ENCODE measurements at regions not wholly inside any gene's neighbourhood (a gene's known extent, or its start where the extent isn't known, plus 50 kb on each side); places are given as distances from the start of the nearest gene placed in this dataset.
"Not testable (repeated sequence)": the region's sequence is repeated elsewhere in the genome, so short reads cannot be mapped to it uniquely, and the experiment has no call there.

- Mint-ChIP-seq H3K9me3 (no peaks in the 10 kb centered on the region), H3K4me1 (no peaks in the 10 kb centered on the region), H3K27ac (no peak overlapping the region), H3K36me3 (ENCODE audit: low read depth) (no peaks in the 10 kb centered on the region), H3K4me3 (no peak overlapping the region), H3K27me3 (ENCODE audit: low read depth) (peaks cover 6% of the 10 kb centered on the region)
- TF ChIP-seq, protein P1, sequence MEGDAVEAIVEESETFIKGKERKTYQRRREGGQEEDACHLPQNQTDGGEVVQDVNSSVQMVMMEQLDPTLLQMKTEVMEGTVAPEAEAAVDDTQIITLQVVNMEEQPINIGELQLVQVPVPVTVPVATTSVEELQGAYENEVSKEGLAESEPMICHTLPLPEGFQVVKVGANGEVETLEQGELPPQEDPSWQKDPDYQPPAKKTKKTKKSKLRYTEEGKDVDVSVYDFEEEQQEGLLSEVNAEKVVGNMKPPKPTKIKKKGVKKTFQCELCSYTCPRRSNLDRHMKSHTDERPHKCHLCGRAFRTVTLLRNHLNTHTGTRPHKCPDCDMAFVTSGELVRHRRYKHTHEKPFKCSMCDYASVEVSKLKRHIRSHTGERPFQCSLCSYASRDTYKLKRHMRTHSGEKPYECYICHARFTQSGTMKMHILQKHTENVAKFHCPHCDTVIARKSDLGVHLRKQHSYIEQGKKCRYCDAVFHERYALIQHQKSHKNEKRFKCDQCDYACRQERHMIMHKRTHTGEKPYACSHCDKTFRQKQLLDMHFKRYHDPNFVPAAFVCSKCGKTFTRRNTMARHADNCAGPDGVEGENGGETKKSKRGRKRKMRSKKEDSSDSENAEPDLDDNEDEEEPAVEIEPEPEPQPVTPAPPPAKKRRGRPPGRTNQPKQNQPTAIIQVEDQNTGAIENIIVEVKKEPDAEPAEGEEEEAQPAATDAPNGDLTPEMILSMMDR (IDR thresholded peaks at IDR 0.05; ENCODE audit: unreplicated experiment in 3 of 3) = no peak
Measured at GRCh38 chr2:7691961-7692656, 774.9 kb downstream of the RNF144A start.

- peaks cover 6% of the 10 kb centered on the region for H3K27me3 Mint-ChIP-seq (ENCODE audit: low read depth)
- H3K9me3 Mint-ChIP-seq = no peaks in the 10 kb centered on the region
- H3K27ac Mint-ChIP-seq = no peak overlapping the region
- no peak overlapping the region for H3K4me3 Mint-ChIP-seq
- H3K4me1 Mint-ChIP-seq = no peaks in the 10 kb centered on the region
- no peaks in the 10 kb centered on the region for H3K36me3 Mint-ChIP-seq (ENCODE audit: low read depth)
- TF ChIP-seq, protein P1 (IDR thresholded peaks at IDR 0.05; ENCODE audit: unreplicated experiment in 3 of 3) = no peak
Measured at GRCh38 chr2:7692657-7693161, 775.5 kb downstream of the RNF144A start.

DNA sequence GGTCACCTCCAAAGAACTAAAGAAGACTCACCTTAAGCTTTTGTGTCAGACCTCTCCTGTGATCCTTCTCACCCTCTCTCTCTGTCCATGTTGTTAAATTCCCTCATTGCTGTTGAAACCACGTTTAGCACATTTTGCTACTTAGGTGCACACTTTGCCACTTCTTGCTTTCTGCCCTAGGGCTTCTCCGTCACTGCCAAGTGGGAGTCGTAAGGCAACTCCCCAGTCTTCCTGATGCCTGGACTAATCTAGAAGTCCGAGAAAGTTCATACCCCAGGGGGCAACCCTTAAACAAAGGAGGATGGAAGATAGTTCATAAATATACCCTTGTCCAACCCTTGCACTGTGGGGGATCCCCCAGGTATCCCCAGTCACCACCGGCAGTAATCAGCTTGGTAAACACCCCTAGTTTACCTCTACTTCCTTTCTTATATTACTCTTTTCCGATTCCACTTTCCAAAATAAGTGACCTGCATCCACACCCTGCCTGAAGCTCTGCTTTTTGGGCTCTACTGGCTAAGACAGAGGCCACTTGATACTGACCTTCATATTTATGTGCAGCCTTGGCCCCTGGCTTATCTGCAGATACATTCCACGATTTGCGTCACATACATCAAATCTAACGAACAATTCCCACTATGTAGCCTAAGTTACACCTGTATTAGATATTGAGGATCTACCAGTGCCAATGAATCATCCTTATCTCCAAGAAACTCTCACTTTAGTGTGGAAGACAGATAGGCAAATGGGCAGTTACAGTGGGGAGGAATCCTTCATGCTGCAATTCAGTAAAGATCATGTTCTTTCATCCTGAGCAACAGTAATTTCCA, 776.2 kb downstream of the RNF144A start:
- Mint-ChIP-seq H3K4me3 (no peak overlapping the region), H3K4me1 (no peaks in the 10 kb centered on the region), H3K36me3 (ENCODE audit: low read depth) (no peaks in the 10 kb centered on the region), H3K27me3 (ENCODE audit: low read depth) (peaks cover 6% of the 10 kb centered on the region), H3K9me3 (no peaks in the 10 kb centered on the region), H3K27ac (no peak overlapping the region)
- TF ChIP-seq, protein P1 (IDR thresholded peaks at IDR 0.05; ENCODE audit: unreplicated experiment in 3 of 3) = no peak

- H3K27ac Mint-ChIP-seq = no peak overlapping the region
- no peaks in the 10 kb centered on the region for H3K4me1 Mint-ChIP-seq
- no peaks in the 10 kb centered on the region for H3K36me3 Mint-ChIP-seq (ENCODE audit: low read depth)
- H3K4me3 Mint-ChIP-seq = no peak overlapping the region
- peaks cover 6% of the 10 kb centered on the region for H3K27me3 Mint-ChIP-seq (ENCODE audit: low read depth)
- TF ChIP-seq, protein P1 (IDR thresholded peaks at IDR 0.05; ENCODE audit: unreplicated experiment in 3 of 3) = no peak
- H3K9me3 Mint-ChIP-seq = no peaks in the 10 kb centered on the region
Measured at GRCh38 chr2:7694076-7694985, 777.1 kb downstream of the RNF144A start.

DNA sequence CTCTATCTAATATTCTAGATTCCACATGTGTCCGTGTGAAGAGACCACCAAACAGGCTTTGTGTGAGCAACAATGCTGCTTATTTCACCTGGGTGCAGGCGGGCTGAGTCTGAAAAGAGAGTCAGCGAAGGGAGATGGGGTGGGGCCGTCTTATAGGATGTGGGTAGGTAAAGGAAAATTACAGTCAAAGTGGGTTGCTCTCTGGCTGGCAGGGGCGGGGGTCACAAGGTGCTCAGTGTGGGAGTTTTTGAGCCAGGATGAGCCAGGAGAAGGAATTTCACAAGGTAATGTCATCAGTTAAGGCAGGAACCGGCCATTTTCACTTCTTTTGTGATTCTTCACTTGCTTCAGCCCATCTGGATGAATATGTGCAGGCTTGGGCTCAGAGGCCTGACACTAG, 779.3 kb downstream of the RNF144A start:
- H3K9me3 Mint-ChIP-seq; H3K4me1 Mint-ChIP-seq; H3K27ac Mint-ChIP-seq; H3K4me3 Mint-ChIP-seq; H3K36me3 Mint-ChIP-seq (ENCODE audit: low read depth); H3K27me3 Mint-ChIP-seq (ENCODE audit: low read depth): not testable (repeated sequence)

DNA sequence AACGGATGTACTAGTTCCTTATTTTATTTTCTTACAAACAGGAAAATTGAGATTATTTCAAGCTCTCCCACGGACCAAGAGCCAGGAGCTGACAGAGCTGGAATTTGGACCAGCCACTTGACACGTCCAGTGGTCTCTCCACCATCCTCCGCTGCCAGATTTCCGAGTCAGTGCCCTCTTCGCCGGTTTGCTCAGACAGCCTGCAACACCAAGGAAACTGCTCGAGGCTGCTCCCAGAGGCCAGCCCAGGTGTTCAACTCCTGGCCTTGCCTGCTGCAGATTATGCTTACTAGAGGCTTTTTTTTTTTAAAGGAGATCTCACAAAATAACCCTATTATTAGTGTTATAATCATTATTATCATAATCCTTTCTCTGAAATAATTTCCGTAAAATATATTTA, 779.8 kb downstream of the RNF144A start:
- H3K27ac Mint-ChIP-seq = no peak overlapping the region
- no peaks in the 10 kb centered on the region for H3K36me3 Mint-ChIP-seq (ENCODE audit: low read depth)
- no peak overlapping the region for H3K4me3 Mint-ChIP-seq
- peaks cover under 1% of the 10 kb centered on the region for H3K4me1 Mint-ChIP-seq
- peaks cover 6% of the 10 kb centered on the region for H3K27me3 Mint-ChIP-seq (ENCODE audit: low read depth)
- TF ChIP-seq, protein P1 (IDR thresholded peaks at IDR 0.05; ENCODE audit: unreplicated experiment in 3 of 3) = no peak
- no peaks in the 10 kb centered on the region for H3K9me3 Mint-ChIP-seq

All from nephron (organoid).